22Rv1 (cell line): ENCODE measurements at regions not wholly inside any gene's neighbourhood (a gene's known extent, or its start where the extent isn't known, plus 50 kb on each side); places are given as distances from the start of the nearest gene placed in this dataset.

Experiments used
- H3K27ac ChIP-seq: fragments of 450-650 bp; 2 replicates; pipeline ENCODE4 v1.5.1; 2017
- ZFX ChIP-seq: fragments of 450-650 bp; IDR thresholded peaks from 2 replicates; pipeline ENCODE4 v1.6.1; 2017; ENCODE audit warnings: antibody characterized with exemption, borderline replicate concordance
- TF ChIP-seq, protein P1 (sequence below): fragments of 450-650 bp; IDR thresholded peaks from 2 replicates; pipeline ENCODE4 v1.5.1; 2017; ENCODE audit warnings: mild to moderate bottlenecking

DNA sequence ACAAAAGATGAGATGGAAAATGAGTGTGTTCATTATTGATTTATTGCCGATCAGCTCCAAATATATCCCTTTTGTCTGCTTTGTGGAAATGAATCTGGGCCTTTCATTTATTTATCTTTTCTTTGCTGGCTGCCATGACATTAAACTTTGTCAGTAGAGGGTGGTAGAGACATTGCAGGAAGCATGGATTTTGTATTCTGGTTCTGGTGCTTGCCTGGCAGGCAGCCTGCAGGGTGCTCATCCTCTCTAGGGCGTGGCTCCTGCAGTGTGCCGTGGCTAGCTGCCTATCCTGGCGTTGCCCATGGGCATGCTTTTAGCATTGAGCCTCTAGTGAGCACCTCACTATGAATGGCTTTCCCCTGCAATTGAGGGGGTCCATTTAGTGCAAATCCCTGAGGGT lies 593.1 kb downstream of the RNF144A start:
- H3K27ac ChIP-seq: no peak overlapping the region
- TF ChIP-seq, protein P1, sequence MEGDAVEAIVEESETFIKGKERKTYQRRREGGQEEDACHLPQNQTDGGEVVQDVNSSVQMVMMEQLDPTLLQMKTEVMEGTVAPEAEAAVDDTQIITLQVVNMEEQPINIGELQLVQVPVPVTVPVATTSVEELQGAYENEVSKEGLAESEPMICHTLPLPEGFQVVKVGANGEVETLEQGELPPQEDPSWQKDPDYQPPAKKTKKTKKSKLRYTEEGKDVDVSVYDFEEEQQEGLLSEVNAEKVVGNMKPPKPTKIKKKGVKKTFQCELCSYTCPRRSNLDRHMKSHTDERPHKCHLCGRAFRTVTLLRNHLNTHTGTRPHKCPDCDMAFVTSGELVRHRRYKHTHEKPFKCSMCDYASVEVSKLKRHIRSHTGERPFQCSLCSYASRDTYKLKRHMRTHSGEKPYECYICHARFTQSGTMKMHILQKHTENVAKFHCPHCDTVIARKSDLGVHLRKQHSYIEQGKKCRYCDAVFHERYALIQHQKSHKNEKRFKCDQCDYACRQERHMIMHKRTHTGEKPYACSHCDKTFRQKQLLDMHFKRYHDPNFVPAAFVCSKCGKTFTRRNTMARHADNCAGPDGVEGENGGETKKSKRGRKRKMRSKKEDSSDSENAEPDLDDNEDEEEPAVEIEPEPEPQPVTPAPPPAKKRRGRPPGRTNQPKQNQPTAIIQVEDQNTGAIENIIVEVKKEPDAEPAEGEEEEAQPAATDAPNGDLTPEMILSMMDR: peak; percentile 30; the same call in 1 of the 2 replicates
- TF ChIP-seq ZFX: no peak

DNA sequence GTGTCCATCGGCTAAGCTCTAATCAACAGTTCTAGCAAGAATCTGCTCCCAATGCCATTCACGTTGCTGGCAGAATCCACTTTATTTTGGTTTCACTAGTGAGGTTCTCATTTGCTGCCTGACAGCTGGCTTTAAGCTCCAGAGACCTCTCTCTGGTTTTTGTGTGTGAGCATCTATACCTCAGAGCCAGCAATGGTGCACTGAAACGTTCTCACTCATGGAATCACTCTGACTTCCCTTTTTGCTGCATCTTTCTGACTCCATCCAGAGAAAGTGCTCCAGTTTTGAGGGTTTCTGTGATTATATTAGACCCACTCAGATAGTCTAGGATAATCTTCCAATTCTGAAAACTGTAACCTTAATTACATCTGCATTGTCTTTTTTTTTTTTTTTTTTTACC lies 596.6 kb downstream of the RNF144A start:
- TF ChIP-seq ZFX: no peak
- TF ChIP-seq, protein P1: no peak
- no peak overlapping the region for H3K27ac ChIP-seq

DNA sequence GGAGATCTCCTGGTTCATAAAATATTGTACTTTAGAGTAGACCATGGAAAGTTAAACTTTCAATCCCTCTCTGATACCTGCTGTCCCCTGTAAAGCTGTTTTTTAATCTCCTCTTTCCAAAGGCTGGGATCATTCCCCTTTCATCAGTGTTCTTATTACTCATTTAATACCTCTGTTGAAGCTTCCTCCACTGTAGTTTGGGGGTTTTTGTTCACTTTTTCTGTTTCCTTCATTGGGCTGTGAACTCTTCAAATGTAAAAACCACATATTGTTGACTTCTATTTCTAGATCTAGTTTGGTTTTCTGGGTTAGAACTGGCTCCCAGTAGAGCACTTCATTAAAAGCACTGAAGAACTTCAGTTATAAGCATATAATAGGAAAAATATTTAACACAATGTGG lies 598.1 kb downstream of the RNF144A start:
- TF ChIP-seq, protein P1: no peak
- no peak for TF ChIP-seq ZFX
- H3K27ac ChIP-seq: no peak overlapping the region

DNA sequence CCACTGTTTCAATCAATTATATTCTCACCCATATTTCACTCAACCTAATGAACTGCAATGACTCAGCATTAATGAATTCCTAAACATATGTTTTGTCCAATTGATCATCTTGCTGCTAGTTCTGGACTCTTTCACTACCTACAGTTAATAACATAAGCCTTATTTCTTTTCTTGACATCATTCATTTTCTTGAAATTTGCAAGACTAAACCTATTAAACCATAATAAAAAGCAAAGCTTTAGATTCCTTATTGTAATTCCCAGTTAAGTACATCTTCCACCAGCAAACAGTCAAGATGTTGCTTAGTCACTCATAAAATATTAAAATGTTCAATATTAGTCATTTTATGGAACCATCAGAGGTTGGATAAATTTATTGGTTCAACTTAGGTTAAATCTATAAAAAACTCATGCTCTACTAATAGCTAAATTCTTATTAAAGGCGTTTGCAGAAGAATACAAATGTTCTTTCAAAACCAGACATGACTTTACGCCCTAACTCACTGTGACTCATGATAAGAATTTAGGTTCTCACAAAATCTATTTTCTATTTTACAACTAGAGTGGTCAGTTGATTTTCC lies 599.4 kb downstream of the RNF144A start:
- TF ChIP-seq, protein P1: no peak
- H3K27ac ChIP-seq: no peak overlapping the region

DNA sequence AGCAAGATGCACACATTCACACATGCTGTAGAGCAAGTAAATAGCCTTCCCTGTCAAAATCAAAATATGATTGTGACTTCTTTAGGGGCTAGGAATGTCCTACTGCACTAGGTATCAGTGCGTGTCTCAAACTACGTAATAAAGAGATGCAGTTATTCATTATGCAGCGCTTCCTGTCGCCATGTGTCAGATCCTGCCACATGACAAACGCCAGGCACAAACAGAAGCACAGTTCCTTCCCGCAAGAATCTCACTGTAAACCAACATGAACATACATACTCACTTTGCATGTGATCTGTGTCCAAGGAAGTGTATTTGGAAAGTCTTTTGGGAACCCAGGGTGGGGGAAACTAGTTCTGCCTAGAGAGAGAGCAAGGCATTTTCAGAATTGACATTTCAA lies 599.9 kb downstream of the RNF144A start:
- H3K27ac ChIP-seq: no peak overlapping the region
- no peak for TF ChIP-seq ZFX
- TF ChIP-seq, protein P1: no peak

DNA sequence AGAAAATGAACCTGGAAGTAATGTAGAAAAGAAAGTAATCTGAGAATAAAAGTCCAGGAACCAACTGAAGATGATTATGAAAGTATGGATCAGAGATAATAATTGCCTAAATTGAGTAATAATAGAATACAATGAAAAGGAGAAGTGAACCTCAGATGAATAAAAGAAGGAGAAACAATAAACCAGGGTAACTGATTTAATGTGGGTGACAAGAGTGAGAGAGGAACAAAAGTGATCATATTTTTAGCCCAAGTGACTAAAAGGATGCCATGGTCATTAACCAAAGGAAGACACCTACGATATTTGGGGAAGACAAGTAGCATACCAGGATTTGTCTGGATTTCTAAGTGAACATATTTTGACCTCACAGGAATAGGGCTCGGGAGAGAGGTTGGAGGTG lies 600.6 kb downstream of the RNF144A start:
- TF ChIP-seq ZFX: no peak
- TF ChIP-seq, protein P1: no peak

DNA sequence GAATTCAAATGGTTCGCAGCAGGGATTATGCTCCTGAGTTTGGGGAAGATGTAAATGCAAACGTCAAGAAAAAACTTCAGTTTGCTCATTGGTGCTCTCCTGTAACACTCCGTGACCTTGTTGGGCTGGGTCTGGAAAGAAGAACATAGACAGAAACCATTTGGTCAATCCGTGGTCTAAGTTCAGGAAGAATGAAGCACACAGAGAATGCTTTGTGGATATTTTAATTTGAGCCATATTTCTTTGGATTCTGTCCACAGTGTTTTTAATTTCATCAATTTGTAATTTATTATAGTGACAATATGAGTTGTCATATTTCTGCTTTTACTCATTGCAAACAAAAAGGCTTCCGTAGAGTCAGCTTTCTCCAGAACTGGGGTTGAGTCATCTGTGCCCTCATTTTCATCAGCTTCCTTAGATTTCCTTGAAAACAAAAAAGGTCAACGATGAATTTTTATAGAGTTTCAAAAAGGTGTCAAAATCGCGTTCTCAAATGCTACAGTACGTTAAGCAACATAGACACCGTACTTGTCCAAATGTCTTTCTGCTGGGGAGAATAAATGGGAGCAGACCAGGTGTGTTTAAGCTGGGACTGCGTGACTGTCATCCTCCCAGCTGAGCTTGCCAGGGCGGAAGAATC lies 606.4 kb downstream of the RNF144A start:
- TF ChIP-seq ZFX: no peak
- TF ChIP-seq, protein P1: no peak
- no peak overlapping the region for H3K27ac ChIP-seq

More for the DNA sequence above, 600.6 kb downstream of the RNF144A start:
- no peak overlapping the region for H3K27ac ChIP-seq
